HG03025 (cell line): ENCODE measurements at regions not wholly inside any gene's neighbourhood (a gene's known extent, or its start where the extent isn't known, plus 50 kb on each side); places are given as distances from the start of the nearest gene placed in this dataset.
A peak's percentile ranks its signal among the peaks of the same experiment; 100 is the strongest.

Source experiments
- ATAC-seq: cut with Tn5 transposase; IDR thresholded peaks from one replicate; pipeline ENCODE4 v1.9.1; 2021; ENCODE audit warnings: mild to moderate bottlenecking, moderate library complexity; ENCODE audit not compliant: unreplicated experiment, low FRiP score

GRCh38 chr9:26013199-26013598 lies 335.0 kb upstream of the TUSC1 start:
- ATAC-seq = no peak

- ATAC-seq = no peak
These were observed 334.6 kb upstream of the TUSC1 start for GRCh38 chr9:26012797-26013196.

- no peak for ATAC-seq
These were observed 316.4 kb upstream of the TUSC1 start for GRCh38 chr9:25994605-25995004.

DNA sequence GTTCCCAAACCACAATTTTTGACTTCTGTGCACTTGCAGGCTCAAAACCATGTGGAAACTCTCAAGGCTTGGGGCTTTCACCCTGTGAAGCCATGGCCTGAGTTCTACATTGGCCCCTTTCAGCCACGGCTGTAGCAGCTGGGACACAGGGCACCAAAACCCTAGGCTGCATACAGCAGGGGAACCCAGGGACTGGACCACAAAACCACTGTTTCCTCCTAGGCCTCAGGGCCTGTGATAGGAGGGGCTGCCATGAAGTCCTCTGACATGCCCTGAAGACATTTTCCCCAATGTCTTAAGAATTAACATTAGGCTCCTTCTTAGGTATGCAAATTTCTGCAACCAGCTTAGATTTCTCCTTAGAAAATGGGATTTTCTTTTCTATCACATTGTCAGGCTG lies 312.1 kb upstream of the TUSC1 start:
- no peak for ATAC-seq

- ATAC-seq = no peak
These were observed 297.4 kb upstream of the TUSC1 start for GRCh38 chr9:25975667-25976066.

- ATAC-seq = peak; percentile 75
These were observed 286.0 kb upstream of the TUSC1 start for GRCh38 chr9:25964239-25964638.

GRCh38 chr9:25960178-25960577 lies 281.9 kb upstream of the TUSC1 start:
- ATAC-seq = no peak

DNA sequence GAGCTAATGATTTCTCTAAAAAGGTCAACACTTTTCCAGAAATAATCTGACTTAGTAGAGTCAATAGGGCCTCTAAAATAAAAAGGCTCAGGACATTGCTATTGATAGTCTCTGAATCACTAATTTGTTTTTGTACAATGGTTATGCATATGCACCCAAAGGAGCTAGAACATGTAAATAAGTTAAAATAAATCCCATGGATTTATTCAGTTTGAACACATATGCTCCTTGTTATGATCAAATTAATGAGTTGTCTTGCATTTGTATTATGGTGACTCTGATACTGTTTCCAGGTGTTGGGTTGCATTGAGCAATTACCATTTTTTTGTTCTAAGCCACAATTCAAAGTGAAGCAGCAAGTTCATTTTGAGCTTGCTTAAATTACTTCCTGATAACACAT lies 276.0 kb upstream of the TUSC1 start:
- no peak for ATAC-seq

GRCh38 chr9:25948182-25948581 lies 269.9 kb upstream of the TUSC1 start:
- ATAC-seq = no peak

GRCh38 chr9:25939126-25939525 lies 260.9 kb upstream of the TUSC1 start:
- no peak for ATAC-seq

GRCh38 chr9:25936031-25936430 lies 257.8 kb upstream of the TUSC1 start:
- ATAC-seq = no peak

GRCh38 chr9:25935188-25935587 lies 256.9 kb upstream of the TUSC1 start:
- no peak for ATAC-seq

DNA sequence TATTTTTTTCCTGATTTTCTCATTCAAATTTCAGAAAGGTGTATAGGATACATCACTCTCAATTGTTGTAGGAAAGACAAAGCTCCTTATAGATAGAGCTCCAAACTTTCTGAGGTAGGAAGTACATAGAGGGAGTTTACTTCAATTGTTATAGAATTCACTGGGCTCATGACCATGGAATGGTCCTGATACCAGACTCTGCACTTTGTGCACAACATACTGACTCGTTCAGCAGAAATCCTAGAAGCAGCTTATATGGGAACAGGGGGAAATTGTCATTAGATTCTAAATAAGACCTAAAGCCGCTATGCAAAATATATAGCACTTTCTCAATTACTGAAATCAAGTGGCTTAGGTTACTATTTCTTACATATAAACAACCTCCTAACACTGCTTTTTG lies 240.5 kb upstream of the TUSC1 start:
- no peak for ATAC-seq

GRCh38 chr9:25917731-25918362 lies 239.6 kb upstream of the TUSC1 start:
- ATAC-seq = no peak

DNA sequence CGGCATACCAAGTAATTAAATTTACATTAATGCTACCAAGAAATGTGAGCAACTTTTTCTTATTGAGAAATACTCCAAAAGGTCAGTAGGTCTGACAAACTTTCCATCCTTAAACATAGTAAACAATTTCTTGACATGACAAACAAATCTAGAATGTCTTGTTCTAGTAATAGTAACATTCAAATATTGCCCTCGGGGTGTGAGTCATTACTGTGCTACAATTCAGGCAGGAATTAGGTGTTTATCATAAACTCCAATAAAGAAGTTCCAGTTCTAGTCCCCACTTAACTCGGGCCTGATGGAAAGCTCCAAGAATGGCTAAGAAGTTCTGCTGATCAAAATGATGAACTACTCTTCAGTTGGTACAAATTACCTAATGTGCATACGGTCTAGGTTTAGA lies 235.6 kb upstream of the TUSC1 start:
- ATAC-seq = no peak

GRCh38 chr9:25904701-25905100 lies 226.5 kb upstream of the TUSC1 start:
- ATAC-seq = no peak

DNA sequence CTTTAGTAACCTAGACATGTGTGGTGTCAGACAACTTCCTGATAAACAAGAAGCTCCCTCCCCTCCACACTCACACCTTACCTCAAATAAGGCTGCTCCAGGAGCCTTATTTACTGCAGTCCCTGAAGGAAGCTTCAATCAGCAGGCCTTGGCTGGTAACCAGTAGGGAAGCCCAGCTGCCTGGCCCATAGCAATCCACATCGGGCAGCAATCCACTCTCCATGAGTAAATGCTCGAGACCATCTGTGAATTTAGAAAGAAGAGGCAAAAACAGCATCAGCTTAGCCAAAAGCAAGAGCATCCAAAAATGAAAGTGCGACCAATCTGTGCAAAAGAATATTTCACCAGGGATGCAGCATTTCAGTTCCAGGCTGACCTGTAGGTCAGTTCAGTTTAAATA lies 213.3 kb upstream of the TUSC1 start:
- ATAC-seq = no peak

- no peak for ATAC-seq
These were observed 211.4 kb upstream of the TUSC1 start for GRCh38 chr9:25889661-25890060.

DNA sequence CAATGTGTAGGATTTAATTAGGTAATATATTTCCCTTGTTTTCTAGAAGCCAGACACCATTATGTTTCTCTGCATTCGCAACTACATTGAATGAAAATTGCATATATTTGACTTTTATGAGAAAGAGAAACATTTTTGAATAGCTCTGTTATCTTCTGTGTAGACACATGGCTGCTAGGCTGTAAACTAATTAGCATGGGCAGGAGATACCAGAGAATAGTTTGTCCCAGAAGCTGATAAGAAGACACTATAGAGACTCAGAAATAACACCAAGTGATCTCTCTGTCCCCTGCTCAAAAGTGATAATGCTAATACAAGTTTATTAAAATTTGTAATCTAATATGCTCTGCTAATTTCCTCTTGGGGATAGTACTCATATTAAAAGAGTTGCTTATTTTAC lies 198.0 kb upstream of the TUSC1 start:
- no peak for ATAC-seq

GRCh38 chr9:25864509-25864908 lies 186.3 kb upstream of the TUSC1 start:
- no peak for ATAC-seq

GRCh38 chr9:25861421-25861820 lies 183.2 kb upstream of the TUSC1 start:
- ATAC-seq = no peak

DNA sequence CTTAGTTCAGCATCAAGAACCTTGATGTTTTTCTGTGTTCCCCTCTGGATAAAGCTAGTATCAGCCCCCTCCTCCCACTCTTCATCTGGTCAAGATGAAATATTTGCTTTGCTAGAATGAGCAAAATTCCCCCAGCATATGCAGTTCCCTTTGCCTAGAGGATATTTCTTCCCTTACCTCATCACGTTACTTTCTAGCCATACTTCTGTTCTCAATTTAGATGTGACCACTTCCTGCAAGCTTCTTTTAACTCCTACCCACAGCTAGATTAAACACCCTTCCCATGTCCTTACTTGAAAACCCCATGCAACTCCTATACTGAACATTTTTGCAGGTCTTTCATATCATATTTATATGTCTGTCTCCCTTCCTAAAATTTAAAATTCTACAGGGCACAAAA lies 178.9 kb upstream of the TUSC1 start:
- no peak for ATAC-seq

DNA sequence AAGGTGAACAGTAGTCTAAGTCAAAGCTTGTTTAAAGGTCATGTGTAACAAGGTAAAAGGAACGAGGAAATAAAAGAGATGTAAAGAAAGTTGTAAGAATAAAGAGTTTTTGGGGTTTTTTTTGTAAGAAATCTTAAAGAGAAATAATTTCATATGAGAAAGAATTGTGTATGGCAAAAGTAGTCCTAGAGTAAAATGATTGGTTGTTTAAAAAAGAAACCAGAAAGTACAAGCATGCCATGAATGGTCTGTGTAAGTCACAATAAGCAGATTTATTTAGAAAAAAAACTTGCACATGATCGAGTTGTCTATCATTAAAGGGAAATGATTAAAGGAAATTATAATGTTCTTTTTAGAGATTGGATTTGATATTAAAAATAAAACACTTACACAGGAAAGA lies 172.6 kb upstream of the TUSC1 start:
- no peak for ATAC-seq
